NCI-H748 (cell line): ENCODE measurements at regions not wholly inside any gene's neighbourhood (a gene's known extent, or its start where the extent isn't known, plus 50 kb on each side); places are given as distances from the start of the nearest gene placed in this dataset.
"Not testable (repeated sequence)": the region's sequence is repeated elsewhere in the genome, so short reads cannot be mapped to it uniquely, and the experiment has no call there.

Experiments
- DNase-seq: peaks from one replicate; lab custom pipeline; 2025; ENCODE audit not compliant: unreplicated experiment; lab: John Stamatoyannopoulos, UW

- DNase-seq: no peak
These were observed 176.5 kb upstream of the PLSCR5 start for GRCh38 chr3:146781606-146782005.

GRCh38 chr3:146781059-146781458 lies 175.9 kb upstream of the PLSCR5 start:
- DNase-seq: no peak

GRCh38 chr3:146780251-146780650 lies 175.1 kb upstream of the PLSCR5 start:
- no peak for DNase-seq

GRCh38 chr3:146777941-146778340 lies 172.8 kb upstream of the PLSCR5 start:
- DNase-seq: no peak

- no peak for DNase-seq
These were observed 167.1 kb upstream of the PLSCR5 start for GRCh38 chr3:146772211-146772743.

- no peak for DNase-seq
These were observed 165.7 kb upstream of the PLSCR5 start for GRCh38 chr3:146770881-146771280.

GRCh38 chr3:146770301-146770700 lies 165.2 kb upstream of the PLSCR5 start:
- no peak for DNase-seq

GRCh38 chr3:146757759-146758158 lies 152.6 kb upstream of the PLSCR5 start:
- DNase-seq: no peak

GRCh38 chr3:146750196-146750595 lies 145.1 kb upstream of the PLSCR5 start:
- DNase-seq: no peak

GRCh38 chr3:146747928-146748327 lies 142.8 kb upstream of the PLSCR5 start:
- peak; percentile 23 for DNase-seq

- DNase-seq: no peak
These were observed 141.9 kb upstream of the PLSCR5 start for GRCh38 chr3:146747051-146747450.

GRCh38 chr3:146746190-146746589 lies 141.0 kb upstream of the PLSCR5 start:
- DNase-seq: no peak

- no peak for DNase-seq
These were observed 134.1 kb upstream of the PLSCR5 start for GRCh38 chr3:146739203-146739671.

GRCh38 chr3:146732325-146732724 lies 127.2 kb upstream of the PLSCR5 start:
- DNase-seq: no peak

GRCh38 chr3:146715170-146715569 lies 110.0 kb upstream of the PLSCR5 start:
- no peak for DNase-seq

GRCh38 chr3:146712806-146713205 lies 107.7 kb upstream of the PLSCR5 start:
- DNase-seq: no peak

- no peak for DNase-seq
These were observed 104.8 kb upstream of the PLSCR5 start for GRCh38 chr3:146709969-146710368.

GRCh38 chr3:146705225-146705624 lies 100.1 kb upstream of the PLSCR5 start:
- no peak for DNase-seq

- DNase-seq: no peak
These were observed 97.1 kb upstream of the PLSCR5 start for GRCh38 chr3:146702237-146702636.

GRCh38 chr3:146701246-146701645 lies 96.1 kb upstream of the PLSCR5 start:
- no peak for DNase-seq

- not testable (repeated sequence) for DNase-seq
These were observed 94.9 kb upstream of the PLSCR5 start for GRCh38 chr3:146700025-146700424.

GRCh38 chr3:146692254-146692653 lies 87.1 kb upstream of the PLSCR5 start:
- no peak for DNase-seq

GRCh38 chr3:146685050-146685814 lies 80.1 kb upstream of the PLSCR5 start:
- DNase-seq: no peak
